ENCODE measurements at regions not wholly inside any gene's neighbourhood (a gene's known extent, or its start where the extent isn't known, plus 50 kb on each side); places are given as distances from the start of the nearest gene placed in this dataset.
"Not testable (repeated sequence)": the region's sequence is repeated elsewhere in the genome, so short reads cannot be mapped to it uniquely, and the experiment has no call there.

DNA sequence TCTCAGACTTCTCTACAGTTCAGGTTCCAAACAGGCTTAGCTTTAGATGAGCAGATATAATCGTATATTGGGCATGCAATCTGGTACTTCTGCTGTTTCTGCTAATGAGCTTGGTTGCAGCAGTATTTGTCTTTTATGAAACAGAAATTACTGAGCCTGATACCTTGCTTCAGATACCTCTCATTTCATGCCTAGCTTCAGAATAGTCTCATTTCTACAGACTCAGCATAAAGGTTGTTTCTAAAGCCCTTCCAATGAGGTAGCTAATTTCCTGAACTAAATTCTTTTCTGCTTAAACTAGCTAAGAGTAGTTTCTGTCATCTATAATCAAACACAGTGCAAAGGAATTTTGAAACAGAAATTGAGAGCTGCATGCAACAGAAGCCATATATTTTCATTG is 275.0 kb upstream of the KITLG start:
- DNase-seq (ENCODE audit: low read depth in 4 of 4, low spot score in 1 of 4) = no peak

DNA sequence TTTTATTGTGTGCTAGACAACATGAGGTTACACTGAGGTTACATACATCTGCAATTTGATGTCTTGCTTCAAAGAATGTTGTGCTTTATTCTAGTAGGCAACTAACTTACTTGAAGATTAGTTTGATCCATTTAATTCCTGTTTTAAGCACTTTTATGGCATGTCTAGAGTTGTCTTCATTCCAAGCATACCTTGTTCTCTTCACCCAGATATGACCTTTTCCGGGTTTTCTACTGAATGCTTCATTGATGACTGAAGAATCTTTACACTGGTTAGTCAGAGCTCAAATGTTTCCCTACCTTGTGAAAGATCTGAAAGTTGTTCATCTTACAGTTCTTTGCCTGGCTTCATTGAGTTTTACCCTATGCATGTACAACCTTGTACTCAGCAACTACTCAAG is 274.0 kb upstream of the KITLG start:
- DNase-seq (ENCODE audit: low read depth in 4 of 4, low spot score in 1 of 4) = no peak

DNA sequence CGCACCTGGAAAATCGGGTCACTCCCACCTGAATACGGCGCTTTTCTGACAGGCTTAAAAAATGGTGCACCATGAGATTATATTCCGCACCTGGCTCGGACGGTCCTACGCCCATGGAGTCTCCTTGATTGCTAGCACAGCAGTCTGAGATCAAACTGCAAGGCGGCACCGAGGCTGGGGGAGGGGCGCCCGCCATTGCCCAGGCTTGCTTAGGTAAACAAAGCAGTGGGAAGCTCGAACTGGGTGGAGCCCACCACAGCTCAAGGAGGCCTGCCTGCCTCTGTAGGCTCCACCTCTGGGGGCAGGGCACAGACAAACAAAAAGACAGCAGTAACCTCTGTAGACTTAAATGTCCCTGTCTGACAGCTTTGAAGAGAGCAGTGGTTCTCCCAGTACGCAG is 267.0 kb upstream of the KITLG start:
- not testable (repeated sequence) for DNase-seq (ENCODE audit: low read depth in 4 of 4, low spot score in 1 of 4)

DNA sequence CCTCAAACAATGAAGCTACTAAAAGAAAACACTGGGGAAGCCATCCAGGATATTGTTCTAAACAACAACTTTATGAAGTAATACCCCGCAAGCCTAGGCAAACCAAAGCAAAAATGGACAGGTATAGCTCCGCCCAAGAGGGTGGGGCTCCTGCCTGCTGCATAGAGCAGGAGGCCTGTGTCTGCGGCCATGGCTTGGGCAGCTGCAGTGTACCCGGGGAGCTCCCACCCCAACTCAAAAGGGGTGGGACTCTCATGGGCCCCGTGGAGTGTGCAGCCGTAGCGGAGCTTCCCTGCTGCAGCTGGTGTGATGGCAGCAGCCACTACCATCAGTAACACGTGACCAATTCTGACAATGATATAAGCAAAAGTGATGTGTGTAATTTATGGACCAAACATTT is 264.2 kb upstream of the KITLG start:
- DNase-seq (ENCODE audit: low read depth in 4 of 4, low spot score in 1 of 4) = no peak

DNA sequence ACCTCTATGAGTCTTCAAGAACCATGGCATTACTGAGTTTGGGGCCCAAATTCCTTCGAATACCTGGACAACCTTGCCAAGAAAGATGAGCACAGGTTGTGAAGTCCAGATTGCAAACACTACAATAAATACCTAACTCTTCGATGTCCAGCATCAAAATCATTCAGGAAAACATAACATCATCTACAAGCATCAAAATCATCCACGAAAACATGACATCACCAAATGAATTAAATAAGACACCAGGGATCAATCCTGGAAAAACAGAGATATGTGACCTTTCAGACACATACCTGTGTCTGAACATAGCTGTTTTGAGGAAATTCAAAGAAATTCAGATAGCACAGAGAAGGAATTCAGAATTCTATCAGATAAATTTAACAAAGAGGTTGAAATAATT is 262.0 kb upstream of the KITLG start:
- DNase-seq (ENCODE audit: low read depth in 4 of 4, low spot score in 1 of 4) = no peak

DNA sequence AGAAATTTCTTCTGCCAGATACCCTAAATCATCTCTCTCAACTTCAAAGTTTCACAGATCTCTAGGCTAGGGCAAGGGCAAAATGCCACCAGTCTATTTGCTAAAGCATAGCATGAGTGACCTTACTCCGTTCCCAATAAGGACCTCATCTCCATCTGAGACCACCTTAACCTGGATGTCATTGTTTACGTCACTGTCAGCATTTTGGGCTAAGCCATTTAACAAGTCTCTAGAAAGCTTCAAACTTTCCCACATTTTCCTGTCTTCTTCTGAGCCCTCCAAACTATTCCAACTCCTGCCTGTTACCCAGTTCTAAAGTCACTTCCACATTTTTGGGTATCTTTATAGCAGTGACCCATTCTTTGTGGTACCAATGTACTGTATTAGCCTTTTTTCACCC is 259.2 kb upstream of the KITLG start:
- no peak for DNase-seq (ENCODE audit: low read depth in 4 of 4, low spot score in 1 of 4)

DNA sequence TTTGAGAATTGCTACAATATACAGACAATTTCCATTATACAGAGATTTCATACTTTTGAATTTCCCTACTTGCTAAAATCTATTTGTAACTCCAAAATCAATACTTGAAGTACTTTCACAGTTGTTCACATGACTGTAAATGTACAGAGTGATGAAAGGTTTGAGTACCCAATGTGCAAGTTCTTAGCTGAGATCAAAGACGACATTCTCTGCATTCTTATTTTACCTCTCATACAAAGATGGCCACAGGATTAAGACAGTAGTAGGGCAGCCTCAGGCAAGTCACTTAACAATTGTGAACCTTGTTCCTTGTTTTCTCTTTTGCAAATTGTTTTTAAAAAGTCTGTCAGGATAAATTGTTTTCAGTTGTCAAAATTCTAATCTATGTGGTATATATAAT is 255.9 kb upstream of the KITLG start:
- DNase-seq (ENCODE audit: low read depth in 4 of 4, low spot score in 1 of 4) = no peak

DNA sequence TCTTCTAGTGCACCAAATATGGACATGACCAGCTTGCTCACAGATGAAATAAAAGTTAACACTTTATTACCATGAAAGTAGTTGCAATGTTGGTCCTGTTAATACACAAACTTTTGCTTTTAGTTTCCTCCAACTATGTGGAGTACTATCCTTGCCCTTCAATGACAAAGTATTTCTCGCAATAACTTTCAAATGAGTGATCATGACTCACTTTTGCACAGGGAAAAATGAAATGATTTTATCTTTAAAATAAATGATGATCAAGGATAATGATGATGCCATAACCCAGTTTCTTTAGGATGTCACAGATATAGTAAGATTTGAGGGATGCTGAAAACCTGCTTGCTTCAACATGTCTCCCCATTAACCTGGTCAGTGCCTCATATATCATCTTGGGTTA is 254.0 kb upstream of the KITLG start:
- DNase-seq (ENCODE audit: low read depth in 4 of 4, low spot score in 1 of 4) = no peak

DNA sequence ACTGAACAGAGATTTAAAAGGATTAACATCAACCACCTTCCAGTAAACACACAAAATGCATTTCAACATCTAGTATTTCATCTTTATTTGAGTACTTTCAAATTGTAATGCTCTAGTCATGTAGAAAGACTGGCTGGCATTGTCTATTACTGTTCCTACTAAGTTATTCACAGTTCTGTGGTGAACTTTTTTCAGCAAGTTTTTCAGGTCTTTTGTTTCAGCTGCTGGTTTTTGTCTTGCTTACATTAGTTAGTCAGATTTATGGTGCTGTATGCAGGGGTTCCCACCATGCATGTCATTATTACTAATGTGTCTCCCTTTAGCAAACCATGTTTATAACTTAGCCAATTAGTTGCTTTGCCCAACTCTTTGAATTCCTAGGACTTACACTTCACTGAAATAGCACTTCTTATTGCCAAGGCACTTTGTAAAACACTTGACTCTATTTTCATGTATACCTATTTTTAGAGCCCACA is 253.4 kb upstream of the KITLG start:
- DNase-seq (ENCODE audit: low read depth in 4 of 4, low spot score in 1 of 4) = no peak

DNA sequence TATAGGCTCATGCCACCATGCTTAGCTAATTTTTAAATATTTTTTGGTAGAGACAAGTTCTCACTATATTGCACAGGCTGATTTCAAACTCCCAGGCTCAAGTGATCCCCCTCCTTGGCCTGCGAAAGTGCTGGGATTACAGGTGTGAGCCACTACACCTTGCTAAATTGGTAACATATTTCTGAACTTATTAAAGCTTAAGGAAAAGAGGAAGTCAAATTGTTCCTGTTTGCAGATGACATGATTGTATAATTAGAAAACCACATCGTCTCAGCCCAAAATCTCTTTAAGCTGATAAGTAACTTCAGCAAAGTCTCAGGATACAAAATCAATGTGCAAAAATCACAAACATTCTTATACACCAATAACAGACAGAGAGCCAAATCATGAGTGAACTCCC is 248.3 kb upstream of the KITLG start:
- not testable (repeated sequence) for DNase-seq (ENCODE audit: low read depth in 4 of 4, low spot score in 1 of 4)

DNA sequence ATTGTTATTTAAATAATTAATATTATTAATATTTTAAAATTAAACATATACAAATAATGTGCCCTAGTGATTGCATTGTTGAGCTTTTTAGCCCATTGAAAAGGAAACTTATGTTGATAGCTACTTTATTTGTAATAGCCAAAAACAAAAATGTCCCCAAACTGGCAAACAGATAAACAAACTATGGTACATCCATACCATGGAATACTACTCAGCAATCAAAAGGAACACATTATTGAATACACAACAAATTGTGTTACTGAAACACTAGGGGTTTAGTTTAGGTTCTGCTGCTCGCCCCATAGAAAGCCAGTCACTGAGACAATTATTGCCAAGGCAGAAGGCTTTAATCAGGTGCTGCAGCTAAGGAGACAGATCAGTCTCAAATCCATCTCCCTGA is 239.7 kb upstream of the KITLG start:
- no peak for DNase-seq (ENCODE audit: low read depth in 4 of 4, low spot score in 1 of 4)

DNA sequence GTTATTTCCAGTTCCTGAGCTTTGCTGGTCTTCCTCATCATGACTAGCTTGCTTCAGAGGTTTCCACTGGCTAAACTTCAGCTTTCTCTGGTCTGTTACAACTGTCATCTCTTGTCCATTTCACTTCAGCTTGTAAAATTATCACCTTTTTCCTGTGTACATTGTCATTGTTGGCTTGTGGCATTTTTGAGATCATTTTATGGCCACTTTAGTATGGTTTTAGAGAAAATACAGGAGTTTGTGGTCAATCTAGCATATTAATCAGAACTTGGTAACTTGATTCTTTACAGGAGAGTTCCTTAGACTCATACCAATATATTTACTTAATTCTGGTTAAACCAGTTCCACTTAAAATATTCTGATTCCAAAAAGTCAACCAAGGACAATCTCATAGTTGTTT is 235.9 kb upstream of the KITLG start:
- no peak for DNase-seq (ENCODE audit: low read depth in 4 of 4, low spot score in 1 of 4)

DNA sequence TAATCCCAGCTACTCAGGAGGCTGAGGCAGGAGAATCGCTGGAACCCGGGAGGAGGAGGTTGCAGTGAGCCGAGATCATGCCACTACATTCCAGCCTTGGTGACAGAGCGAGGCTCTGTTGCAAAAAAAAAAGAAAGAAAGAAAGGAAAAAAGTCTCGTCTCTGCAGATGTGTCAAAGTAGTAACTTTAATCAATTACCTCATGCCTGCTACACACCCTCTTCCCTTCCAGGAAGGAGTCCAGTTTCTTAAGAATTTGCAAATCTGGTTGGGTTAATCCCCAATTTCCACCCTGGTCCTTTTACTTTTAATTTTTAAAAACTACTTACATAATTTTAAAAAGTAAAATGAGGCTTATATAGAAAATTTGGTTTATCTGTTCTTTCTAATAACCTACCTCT is 234.5 kb upstream of the KITLG start:
- DNase-seq (ENCODE audit: low read depth in 4 of 4, low spot score in 1 of 4) = no peak

DNA sequence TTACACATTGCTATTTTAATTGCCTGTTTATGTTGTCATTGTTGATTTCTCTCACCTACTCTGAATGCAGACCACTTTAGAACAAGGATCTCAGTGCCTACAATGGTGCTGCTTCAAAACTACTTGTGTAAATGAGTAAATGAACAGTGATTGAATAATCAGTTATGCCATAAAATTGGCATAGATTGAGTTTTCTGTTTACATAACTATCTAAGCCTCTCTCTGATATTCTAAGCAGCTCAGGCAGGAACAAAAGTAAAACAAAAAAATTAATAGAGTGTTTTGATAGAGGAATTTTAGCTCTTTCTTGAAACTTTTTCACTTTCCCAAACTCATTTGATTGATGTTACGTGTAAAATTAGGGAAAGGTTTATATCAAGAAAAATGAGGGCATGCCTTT is 232.3 kb upstream of the KITLG start:
- DNase-seq (ENCODE audit: low read depth in 4 of 4, low spot score in 1 of 4) = no peak

DNA sequence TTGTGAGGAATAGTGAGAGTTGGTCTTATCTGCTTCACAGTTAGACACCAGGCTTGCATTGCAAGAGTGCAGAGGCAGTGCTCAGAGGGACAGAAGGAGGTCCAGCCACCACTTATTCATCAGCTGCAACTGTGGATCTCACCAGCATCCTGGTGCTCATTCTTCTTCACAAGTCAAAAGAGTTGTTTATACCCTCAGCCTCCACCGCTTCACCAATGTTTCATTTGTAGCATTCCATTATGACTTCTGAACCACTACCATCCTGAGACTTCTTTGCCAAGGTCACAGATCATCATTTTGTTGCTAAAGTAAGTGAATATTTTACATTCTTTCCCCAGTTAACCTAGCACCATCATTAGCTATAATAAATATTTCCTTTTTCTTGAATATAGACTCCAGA is 230.5 kb upstream of the KITLG start:
- no peak for DNase-seq (ENCODE audit: low read depth in 4 of 4, low spot score in 1 of 4)

DNA sequence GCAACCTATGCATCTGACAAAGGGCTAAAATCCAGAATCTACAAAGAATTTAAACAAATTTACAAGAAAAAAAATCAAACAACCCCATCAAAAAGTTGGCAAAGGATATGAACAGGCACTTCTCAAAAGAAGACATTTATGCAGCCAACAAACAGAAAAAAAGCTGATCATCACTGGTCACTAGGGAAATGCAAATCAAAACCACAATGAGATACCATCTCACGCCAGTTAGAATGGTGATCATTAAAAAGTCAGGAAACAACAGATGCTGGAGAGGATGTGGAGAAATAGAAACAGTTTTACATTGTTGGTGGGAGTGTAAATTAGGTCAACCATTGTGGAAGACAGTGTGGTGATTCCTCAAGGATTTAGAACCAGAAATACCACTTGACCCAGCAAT is 229.6 kb upstream of the KITLG start:
- DNase-seq (ENCODE audit: low read depth in 4 of 4, low spot score in 1 of 4) = not testable (repeated sequence)

DNA sequence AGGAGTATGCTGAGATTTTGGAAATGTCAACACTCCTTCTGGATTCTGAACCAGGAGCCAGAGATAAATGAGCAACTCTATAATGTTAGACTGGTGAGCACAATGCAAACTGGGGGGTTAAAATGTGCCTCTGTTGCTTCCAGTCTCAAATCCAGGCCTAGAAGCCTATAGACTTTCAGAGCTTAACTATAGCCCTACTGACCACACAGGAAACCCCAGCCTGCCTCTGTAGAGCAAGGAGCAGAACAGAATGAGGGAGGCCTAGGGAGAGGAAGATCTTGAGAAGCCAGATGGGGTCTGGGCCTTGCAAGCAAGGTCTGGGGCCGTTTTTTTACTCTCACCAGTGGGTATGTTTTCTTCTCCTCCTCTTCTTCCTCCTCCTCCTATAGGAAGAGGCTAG is 225.4 kb upstream of the KITLG start:
- no peak for DNase-seq (ENCODE audit: low read depth in 4 of 4, low spot score in 1 of 4)

DNA sequence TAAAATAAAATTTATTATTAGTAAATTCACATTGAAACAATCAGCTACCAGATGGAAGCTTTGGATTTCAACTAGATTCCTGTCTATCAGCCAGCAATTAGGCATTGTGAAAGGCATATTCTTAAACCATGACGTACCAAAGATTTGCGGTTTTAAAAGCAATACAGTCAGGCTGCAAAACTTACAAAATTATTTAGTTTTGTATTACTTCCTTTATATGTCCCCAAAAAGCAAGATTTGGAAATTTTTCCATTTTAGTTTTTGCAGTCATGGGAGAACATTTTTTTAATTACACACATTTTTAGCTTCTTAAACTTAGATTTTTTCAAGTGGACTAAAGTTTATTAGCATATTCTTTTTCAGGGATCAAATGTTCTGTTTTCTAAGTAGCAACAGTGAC is 225.0 kb upstream of the KITLG start:
- DNase-seq (ENCODE audit: low read depth in 4 of 4, low spot score in 1 of 4) = no peak

DNA sequence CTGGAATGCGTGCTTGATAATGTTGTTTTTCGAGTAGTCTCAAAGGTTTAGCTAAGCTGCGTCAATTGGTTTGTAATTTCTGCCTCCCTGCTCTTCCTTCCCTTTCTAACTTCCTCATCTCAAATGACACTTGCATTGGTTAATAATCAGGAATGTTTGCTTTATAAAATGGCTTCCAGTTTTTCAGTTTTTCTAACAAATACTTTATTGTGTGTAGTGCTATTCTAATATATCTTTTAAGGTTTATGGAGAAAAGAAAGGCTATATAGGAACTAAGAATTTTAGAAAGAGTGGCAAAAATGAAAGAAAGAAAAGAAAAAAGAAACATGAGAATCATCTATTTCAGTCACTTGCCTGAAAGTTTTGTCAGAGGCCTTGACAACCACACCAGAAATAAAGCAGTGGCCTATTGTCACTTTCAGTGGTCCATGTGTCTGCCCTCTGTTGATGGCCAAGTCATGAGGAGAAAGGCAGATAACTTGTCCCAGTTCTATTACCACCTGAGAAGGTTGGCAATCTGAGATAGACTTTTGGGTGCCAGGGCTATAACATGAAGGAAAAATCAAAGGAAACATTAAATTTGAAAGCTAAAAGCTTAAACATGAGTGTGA is 221.9 kb upstream of the KITLG start:
- DNase-seq (ENCODE audit: low read depth in 4 of 4, low spot score in 1 of 4) = no peak

DNA sequence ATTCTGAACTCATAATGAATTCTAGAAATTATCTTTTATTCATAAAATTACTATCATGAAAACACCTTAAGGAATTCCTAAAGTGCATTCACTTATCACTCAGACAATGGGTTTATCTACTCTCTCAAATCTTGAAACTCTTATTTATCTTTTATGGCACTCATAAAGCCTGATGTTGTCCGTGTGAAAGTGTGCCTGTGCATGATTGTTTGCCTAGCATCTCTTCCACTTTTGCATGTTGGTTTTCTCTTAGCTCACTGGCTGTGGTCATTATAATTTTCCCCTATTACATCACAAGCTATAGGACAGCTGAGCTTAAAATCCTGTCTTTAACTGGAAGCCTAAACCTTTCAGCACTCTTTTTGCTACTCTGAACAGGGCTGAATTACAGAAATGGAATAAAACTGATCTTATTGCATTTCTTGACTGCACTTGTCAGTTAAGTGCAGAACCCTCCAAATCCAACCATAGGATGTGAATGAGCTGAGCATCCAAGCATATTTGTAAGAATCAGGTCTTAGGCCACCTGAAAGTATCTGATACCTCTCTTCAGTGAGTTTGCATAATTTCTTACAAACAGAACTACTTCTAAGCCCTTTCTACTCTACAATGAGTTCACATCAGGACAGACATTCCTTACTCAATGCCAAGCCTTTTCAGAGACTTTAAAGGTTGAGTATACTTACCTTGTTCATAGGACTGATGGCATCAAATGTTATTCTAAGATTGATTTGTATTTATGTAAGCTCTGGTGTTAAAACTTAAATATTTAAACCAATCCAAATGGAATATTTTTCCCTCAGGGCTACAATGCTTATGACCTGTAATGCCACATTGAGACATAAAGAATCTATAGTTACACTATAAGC is 221.2 kb upstream of the KITLG start:
- no peak for DNase-seq (ENCODE audit: low read depth in 4 of 4, low spot score in 1 of 4)

DNA sequence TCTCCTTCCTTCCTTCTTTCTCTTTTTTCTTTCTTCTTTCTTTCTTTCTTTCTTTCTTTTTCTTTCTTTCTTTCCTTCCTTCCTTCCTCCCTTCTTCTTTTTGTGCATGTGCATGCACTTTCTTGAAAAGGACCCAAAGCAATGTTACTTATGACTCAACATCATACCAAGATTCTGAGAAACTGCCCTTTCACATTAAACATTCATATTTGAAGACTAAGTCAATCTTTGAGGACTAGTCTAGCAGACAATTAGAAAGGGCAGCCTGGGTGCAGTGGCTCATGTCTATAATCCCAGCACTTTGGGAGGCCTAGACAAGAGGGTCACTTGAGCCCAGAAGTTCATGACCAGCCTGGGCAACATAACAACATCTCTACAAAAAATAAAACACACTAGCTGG is 212.8 kb upstream of the KITLG start:
- DNase-seq (ENCODE audit: low read depth in 4 of 4, low spot score in 1 of 4) = no peak

DNA sequence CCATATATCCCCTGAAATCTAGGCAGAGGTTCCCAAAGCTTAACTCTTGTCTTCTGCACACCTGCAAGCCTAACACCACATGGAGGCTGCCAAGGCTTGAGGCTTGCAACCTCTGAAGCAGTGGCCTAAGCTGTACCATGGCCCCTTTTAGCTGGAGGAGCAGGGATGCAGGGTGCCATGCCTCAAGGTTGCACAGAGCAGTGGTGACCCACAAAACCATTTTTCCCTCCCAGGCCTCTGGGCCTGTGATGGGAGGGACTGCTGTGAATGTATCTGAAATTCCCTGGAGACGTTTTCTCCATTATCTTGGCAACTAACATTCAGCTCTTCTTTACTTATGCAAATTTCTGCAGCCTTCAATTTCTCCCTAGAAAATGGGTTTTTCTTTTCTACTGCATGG is 210.0 kb upstream of the KITLG start:
- DNase-seq (ENCODE audit: low read depth in 4 of 4, low spot score in 1 of 4) = no peak

DNA sequence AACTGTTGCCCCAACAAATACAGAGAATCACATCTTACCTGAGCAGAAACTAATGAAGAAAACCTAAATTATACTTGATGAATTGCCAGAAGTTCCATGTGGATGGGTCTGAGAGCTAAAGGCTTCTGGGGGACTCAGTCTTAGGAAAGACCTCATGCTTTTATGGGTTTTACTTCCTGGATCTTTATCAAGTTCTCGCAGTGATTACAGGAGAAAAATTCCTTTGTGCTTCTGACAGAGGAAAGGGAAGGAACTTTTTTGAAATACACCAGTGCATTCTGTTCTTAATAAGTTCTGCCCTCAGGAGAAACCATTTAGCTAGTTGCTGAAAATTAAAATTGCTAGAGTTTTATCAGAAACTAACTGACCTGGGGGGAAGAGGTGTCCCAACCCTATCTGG is 203.9 kb upstream of the KITLG start:
- no peak for DNase-seq (ENCODE audit: low read depth in 4 of 4, low spot score in 1 of 4)

Measured in stimulated activated CD4-positive, alpha-beta T cell treated with anti-CD3 and anti-CD28 coated beads, Interleukin-1b, Interleukin-23, amount 100 ng/mL, for 24 hours (primary cell).